ENCODE measurements at regions not wholly inside any gene's neighbourhood (a gene's known extent, or its start where the extent isn't known, plus 50 kb on each side); places are given as distances from the start of the nearest gene placed in this dataset.
"Not testable (repeated sequence)": the region's sequence is repeated elsewhere in the genome, so short reads cannot be mapped to it uniquely, and the experiment has no call there.

DNA sequence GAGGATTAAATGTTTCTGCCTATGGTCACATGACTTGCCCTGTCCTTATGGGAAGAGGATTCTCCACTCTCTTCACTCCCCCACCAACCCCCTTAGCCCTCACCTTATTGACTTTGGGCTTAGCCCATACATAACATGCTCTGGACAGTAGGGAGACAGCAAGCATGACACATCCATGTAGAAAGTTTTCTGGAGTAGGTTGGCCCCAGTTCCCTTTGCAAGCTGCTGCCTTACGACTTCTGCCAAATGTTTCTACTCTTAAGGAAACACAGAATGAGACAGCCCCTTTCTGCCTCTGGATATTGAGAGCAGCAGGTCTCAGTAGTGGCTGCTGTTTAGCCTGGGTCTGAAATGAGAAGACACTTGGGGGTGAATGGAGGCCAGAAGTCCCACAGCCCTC is 282.2 kb downstream of the MAP2K6 start:
- no peak overlapping the region for H3K27ac ChIP-seq (ENCODE audit: low read depth, low read length)
- no peak overlapping the region for H3K9ac ChIP-seq (ENCODE audit: low read length in 5 of 5)
- H3K4me1 ChIP-seq (ENCODE audit: control insufficient read depth in 5 of 5, insufficient read depth in 5 of 5, low read length in 5 of 5), result no peaks in the 10 kb centered on the region

DNA sequence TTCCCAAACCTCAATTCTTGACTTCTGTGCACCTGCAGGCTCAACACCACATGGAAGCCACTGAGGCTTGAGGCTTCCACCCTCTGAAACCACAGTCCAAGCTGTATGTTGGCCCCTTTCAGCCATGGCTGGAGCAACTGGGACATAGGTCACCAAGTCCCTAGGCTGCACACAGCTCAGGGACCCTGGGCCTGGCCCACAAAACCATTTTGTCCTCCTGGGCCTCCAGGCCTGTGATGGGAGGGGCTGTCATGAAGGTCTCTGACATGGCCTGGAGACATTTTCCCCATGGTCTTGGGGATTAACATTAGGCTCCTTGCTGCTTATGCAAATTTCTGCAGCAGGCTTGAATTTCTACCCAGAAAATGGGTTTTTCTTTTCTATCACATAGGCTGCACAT is 283.9 kb downstream of the MAP2K6 start:
- not testable (repeated sequence) for H3K27ac ChIP-seq (ENCODE audit: low read depth, low read length); H3K36me3 ChIP-seq (ENCODE audit: control insufficient read depth in 5 of 5, insufficient read depth in 5 of 5, low read length in 5 of 5); H3K4me1 ChIP-seq (ENCODE audit: control insufficient read depth in 5 of 5, insufficient read depth in 5 of 5, low read length in 5 of 5); H3K27me3 ChIP-seq (ENCODE audit: control insufficient read depth in 5 of 5, insufficient read depth in 4 of 5, low read length in 5 of 5); H3K9ac ChIP-seq (ENCODE audit: low read length in 5 of 5); H3K4me3 ChIP-seq (ENCODE audit: low read depth in 1 of 5, low read length in 5 of 5)
- H3K9me3 ChIP-seq (ENCODE audit: control insufficient read depth in 5 of 5, low read length in 5 of 5), result peaks cover 0 to 11% (median 3%) of the 10 kb centered on the region in 5 donors

More for the DNA sequence above, 282.2 kb downstream of the MAP2K6 start:
- Histone ChIP-seq H3K36me3 (ENCODE audit: control insufficient read depth in 5 of 5, insufficient read depth in 5 of 5, low read length in 5 of 5) (no peaks in the 10 kb centered on the region), H3K9me3 (ENCODE audit: control insufficient read depth in 5 of 5, low read length in 5 of 5) (peaks cover 0 to 11% (median 3%) of the 10 kb centered on the region in 5 donors), H3K4me3 (ENCODE audit: low read depth in 1 of 5, low read length in 5 of 5) (no peak overlapping the region), H3K27me3 (ENCODE audit: control insufficient read depth in 5 of 5, insufficient read depth in 4 of 5, low read length in 5 of 5) (no peaks in the 10 kb centered on the region)

- H3K9ac ChIP-seq (ENCODE audit: low read length in 5 of 5), result no peak overlapping the region
- H3K4me3 ChIP-seq (ENCODE audit: low read depth in 1 of 5, low read length in 5 of 5), result no peak overlapping the region
- H3K27me3 ChIP-seq (ENCODE audit: control insufficient read depth in 5 of 5, insufficient read depth in 4 of 5, low read length in 5 of 5), result no peaks in the 10 kb centered on the region
- no peak overlapping the region for H3K27ac ChIP-seq (ENCODE audit: low read depth, low read length)
- no peaks in the 10 kb centered on the region for H3K36me3 ChIP-seq (ENCODE audit: control insufficient read depth in 5 of 5, insufficient read depth in 5 of 5, low read length in 5 of 5)
- no peaks in the 10 kb centered on the region for H3K4me1 ChIP-seq (ENCODE audit: control insufficient read depth in 5 of 5, insufficient read depth in 5 of 5, low read length in 5 of 5)
- peaks cover 0 to 11% (median 3%) of the 10 kb centered on the region in 5 donors for H3K9me3 ChIP-seq (ENCODE audit: control insufficient read depth in 5 of 5, low read length in 5 of 5)
These were observed 287.6 kb downstream of the MAP2K6 start for GRCh38 chr17:69702078-69702477.

DNA sequence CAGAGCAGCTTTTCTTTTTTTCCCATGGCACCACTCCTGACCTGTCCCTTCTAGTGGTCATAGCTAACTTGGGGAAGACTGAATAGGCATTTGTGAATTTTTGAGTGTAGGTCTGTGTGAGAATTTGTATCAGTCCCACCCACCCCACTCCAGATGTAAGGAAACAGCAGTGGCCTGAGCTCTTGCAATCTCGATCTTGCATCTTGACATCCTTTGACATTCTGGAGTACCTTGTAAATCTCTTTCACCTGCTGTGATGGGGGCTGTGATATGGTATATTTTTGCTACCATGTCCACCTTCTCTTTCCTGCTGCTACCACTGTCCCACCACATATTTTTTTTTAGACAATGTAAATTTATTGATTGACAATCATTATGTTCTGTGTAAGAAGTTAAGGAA is 289.3 kb downstream of the MAP2K6 start:
- H3K4me1 ChIP-seq (ENCODE audit: control insufficient read depth in 5 of 5, insufficient read depth in 5 of 5, low read length in 5 of 5), result no peaks in the 10 kb centered on the region
- no peaks in the 10 kb centered on the region for H3K36me3 ChIP-seq (ENCODE audit: control insufficient read depth in 5 of 5, insufficient read depth in 5 of 5, low read length in 5 of 5)
- H3K9ac ChIP-seq (ENCODE audit: low read length in 5 of 5), result no peak overlapping the region
- H3K4me3 ChIP-seq (ENCODE audit: low read depth in 1 of 5, low read length in 5 of 5), result no peak overlapping the region
- no peak overlapping the region for H3K27ac ChIP-seq (ENCODE audit: low read depth, low read length)
- peaks cover 0 to 1% (median 0%) of the 10 kb centered on the region in 5 donors for H3K9me3 ChIP-seq (ENCODE audit: control insufficient read depth in 5 of 5, low read length in 5 of 5)
- H3K27me3 ChIP-seq (ENCODE audit: control insufficient read depth in 5 of 5, insufficient read depth in 4 of 5, low read length in 5 of 5), result no peaks in the 10 kb centered on the region

DNA sequence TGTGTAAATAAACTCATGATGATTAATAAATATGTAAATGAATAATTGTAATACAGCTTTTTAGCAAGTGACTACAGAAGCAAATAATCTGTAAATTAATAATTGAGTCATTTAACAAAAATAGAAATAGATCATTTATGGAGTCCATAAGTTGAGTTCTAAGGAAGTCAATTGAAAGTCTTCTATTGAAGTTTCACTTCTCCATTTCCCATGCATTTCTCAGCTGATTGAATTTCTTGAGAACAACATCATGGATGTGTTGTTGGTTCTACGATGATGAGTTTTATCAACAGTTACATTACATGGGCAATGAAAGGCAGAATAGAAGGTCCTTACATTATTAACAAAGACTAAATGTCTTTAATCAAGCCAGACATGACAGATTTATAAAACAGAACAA is 290.4 kb downstream of the MAP2K6 start:
- Histone ChIP-seq H3K9ac (ENCODE audit: low read length in 5 of 5) (no peak overlapping the region), H3K27me3 (ENCODE audit: control insufficient read depth in 5 of 5, insufficient read depth in 4 of 5, low read length in 5 of 5) (no peaks in the 10 kb centered on the region), H3K4me1 (ENCODE audit: control insufficient read depth in 5 of 5, insufficient read depth in 5 of 5, low read length in 5 of 5) (no peaks in the 10 kb centered on the region), H3K27ac (ENCODE audit: low read depth, low read length) (no peak overlapping the region), H3K4me3 (ENCODE audit: low read depth in 1 of 5, low read length in 5 of 5) (no peak overlapping the region), H3K9me3 (ENCODE audit: control insufficient read depth in 5 of 5, low read length in 5 of 5) (no peaks in the 10 kb centered on the region), H3K36me3 (ENCODE audit: control insufficient read depth in 5 of 5, insufficient read depth in 5 of 5, low read length in 5 of 5) (no peaks in the 10 kb centered on the region)

DNA sequence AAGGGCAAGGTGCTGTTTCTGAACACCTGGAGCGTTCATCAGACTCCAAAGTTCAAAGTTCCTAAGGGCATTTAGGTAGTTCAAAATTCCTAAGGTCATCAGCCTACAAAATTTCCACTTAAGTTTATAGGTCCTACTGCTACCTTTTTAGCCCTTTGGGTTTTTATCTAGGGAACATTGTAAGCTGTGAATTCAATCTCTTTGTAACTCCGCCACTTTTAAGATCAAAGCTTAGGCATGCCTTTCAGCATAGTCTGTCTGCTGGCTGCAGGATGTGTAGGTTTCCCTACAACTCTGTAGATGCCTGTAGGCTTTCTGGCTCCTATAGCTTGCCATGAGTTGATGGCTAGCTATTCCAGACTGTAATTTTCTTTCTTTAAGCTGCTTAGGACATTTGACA is 291.6 kb downstream of the MAP2K6 start:
- Histone ChIP-seq H3K27ac (ENCODE audit: low read depth, low read length) (no peak overlapping the region), H3K36me3 (ENCODE audit: control insufficient read depth in 5 of 5, insufficient read depth in 5 of 5, low read length in 5 of 5) (no peaks in the 10 kb centered on the region), H3K4me1 (ENCODE audit: control insufficient read depth in 5 of 5, insufficient read depth in 5 of 5, low read length in 5 of 5) (no peaks in the 10 kb centered on the region), H3K9ac (ENCODE audit: low read length in 5 of 5) (no peak overlapping the region), H3K27me3 (ENCODE audit: control insufficient read depth in 5 of 5, insufficient read depth in 4 of 5, low read length in 5 of 5) (no peaks in the 10 kb centered on the region), H3K9me3 (ENCODE audit: control insufficient read depth in 5 of 5, low read length in 5 of 5) (no peaks in the 10 kb centered on the region), H3K4me3 (ENCODE audit: low read depth in 1 of 5, low read length in 5 of 5) (no peak overlapping the region)

DNA sequence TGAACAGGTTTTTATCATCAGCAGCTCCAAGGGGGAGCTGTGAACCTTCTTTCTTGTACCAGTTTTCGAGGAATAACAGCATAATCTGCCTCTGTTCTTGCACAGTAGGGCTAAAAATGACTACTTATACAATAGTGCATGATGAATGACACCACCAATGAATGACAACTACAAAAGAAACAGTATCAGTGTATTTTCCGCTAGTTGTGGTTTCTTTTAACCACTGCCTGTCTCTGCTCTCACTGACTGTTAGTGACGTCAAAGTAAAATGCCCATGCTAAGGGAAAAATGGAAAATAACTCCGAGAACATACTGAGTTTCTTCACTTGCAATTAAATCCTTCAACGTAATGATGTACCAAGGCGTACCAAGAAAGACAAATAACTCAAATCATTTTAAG is 294.9 kb downstream of the MAP2K6 start:
- Histone ChIP-seq H3K4me3 (ENCODE audit: low read depth in 1 of 5, low read length in 5 of 5) (no peak overlapping the region), H3K9me3 (ENCODE audit: control insufficient read depth in 5 of 5, low read length in 5 of 5) (no peaks in the 10 kb centered on the region), H3K9ac (ENCODE audit: low read length in 5 of 5) (no peak overlapping the region), H3K27ac (ENCODE audit: low read depth, low read length) (no peak overlapping the region), H3K4me1 (ENCODE audit: control insufficient read depth in 5 of 5, insufficient read depth in 5 of 5, low read length in 5 of 5) (peaks cover 0 to 11% (median 5%) of the 10 kb centered on the region in 5 donors), H3K36me3 (ENCODE audit: control insufficient read depth in 5 of 5, insufficient read depth in 5 of 5, low read length in 5 of 5) (no peaks in the 10 kb centered on the region), H3K27me3 (ENCODE audit: control insufficient read depth in 5 of 5, insufficient read depth in 4 of 5, low read length in 5 of 5) (no peaks in the 10 kb centered on the region)

- Histone ChIP-seq H3K27ac (ENCODE audit: low read depth, low read length) (no peak overlapping the region), H3K9ac (ENCODE audit: low read length in 5 of 5) (no peak overlapping the region)
These were observed 296.4 kb downstream of the MAP2K6 start for GRCh38 chr17:69710926-69711325.

DNA sequence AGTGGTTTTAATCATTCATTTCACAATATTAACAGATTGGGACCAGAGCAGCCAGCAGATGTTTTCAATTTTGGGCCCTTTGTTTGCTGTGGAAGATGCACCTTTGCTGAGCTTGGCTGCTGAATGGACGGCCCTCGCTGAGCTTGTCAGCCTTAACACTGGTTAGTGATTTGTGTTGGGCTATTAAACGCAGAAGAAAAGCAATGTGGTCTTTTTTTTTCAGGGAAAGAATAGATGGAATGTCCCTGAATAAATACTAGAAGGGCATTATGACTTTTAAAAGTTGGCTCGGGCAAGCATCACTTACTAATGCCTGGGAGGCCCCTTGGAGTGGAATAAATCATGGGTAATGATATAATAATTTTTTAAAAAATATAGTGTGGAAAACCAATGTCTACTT is 297.0 kb downstream of the MAP2K6 start:
- Histone ChIP-seq H3K4me1 (ENCODE audit: control insufficient read depth in 5 of 5, insufficient read depth in 5 of 5, low read length in 5 of 5) (peaks cover 0 to 11% (median 5%) of the 10 kb centered on the region in 5 donors), H3K36me3 (ENCODE audit: control insufficient read depth in 5 of 5, insufficient read depth in 5 of 5, low read length in 5 of 5) (no peaks in the 10 kb centered on the region), H3K9ac (ENCODE audit: low read length in 5 of 5) (no peak overlapping the region), H3K27me3 (ENCODE audit: control insufficient read depth in 5 of 5, insufficient read depth in 4 of 5, low read length in 5 of 5) (no peaks in the 10 kb centered on the region), H3K9me3 (ENCODE audit: control insufficient read depth in 5 of 5, low read length in 5 of 5) (no peaks in the 10 kb centered on the region), H3K27ac (ENCODE audit: low read depth, low read length) (no peak overlapping the region), H3K4me3 (ENCODE audit: low read depth in 1 of 5, low read length in 5 of 5) (no peak overlapping the region)

More at GRCh38 chr17:69710926-69711325, 296.4 kb downstream of the MAP2K6 start:
- H3K9me3 ChIP-seq (ENCODE audit: control insufficient read depth in 5 of 5, low read length in 5 of 5), result no peaks in the 10 kb centered on the region
- H3K27me3 ChIP-seq (ENCODE audit: control insufficient read depth in 5 of 5, insufficient read depth in 4 of 5, low read length in 5 of 5), result no peaks in the 10 kb centered on the region
- H3K36me3 ChIP-seq (ENCODE audit: control insufficient read depth in 5 of 5, insufficient read depth in 5 of 5, low read length in 5 of 5), result no peaks in the 10 kb centered on the region
- no peak overlapping the region for H3K4me3 ChIP-seq (ENCODE audit: low read depth in 1 of 5, low read length in 5 of 5)
- peaks cover 0 to 11% (median 5%) of the 10 kb centered on the region in 5 donors for H3K4me1 ChIP-seq (ENCODE audit: control insufficient read depth in 5 of 5, insufficient read depth in 5 of 5, low read length in 5 of 5)

DNA sequence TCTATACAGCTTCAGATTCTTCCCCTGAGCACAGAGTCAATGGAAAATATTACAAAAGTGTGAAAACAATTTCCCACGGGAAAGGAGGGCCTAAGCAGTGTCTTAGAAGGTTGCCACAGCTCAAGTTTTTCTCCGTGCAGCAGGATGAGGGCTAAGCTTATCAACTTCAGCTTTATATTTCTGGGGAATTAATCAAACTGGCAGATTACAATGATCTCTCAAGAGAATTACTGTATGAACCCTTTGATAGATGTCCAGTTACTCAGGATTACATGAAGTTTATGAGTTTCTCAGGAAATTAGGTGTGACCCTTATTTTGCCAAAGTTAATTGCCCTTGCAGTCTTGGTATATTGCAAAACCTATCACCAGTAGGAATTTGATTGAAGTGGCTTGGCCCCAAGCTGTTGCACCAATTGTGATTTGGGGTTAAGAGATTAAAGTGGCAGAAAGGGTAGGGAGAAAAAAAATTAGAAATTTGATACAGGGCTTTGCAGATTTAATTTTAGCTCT is 298.4 kb downstream of the MAP2K6 start:
- Histone ChIP-seq H3K27me3 (ENCODE audit: control insufficient read depth in 5 of 5, insufficient read depth in 4 of 5, low read length in 5 of 5) (no peaks in the 10 kb centered on the region), H3K4me3 (ENCODE audit: low read depth in 1 of 5, low read length in 5 of 5) (no peak overlapping the region), H3K36me3 (ENCODE audit: control insufficient read depth in 5 of 5, insufficient read depth in 5 of 5, low read length in 5 of 5) (no peaks in the 10 kb centered on the region), H3K27ac (ENCODE audit: low read depth, low read length) (no peak overlapping the region), H3K4me1 (ENCODE audit: control insufficient read depth in 5 of 5, insufficient read depth in 5 of 5, low read length in 5 of 5) (peaks cover 0 to 11% (median 5%) of the 10 kb centered on the region in 5 donors), H3K9ac (ENCODE audit: low read length in 5 of 5) (no peak overlapping the region), H3K9me3 (ENCODE audit: control insufficient read depth in 5 of 5, low read length in 5 of 5) (no peaks in the 10 kb centered on the region)

- no peaks in the 10 kb centered on the region for H3K36me3 ChIP-seq (ENCODE audit: control insufficient read depth in 5 of 5, insufficient read depth in 5 of 5, low read length in 5 of 5)
- H3K4me3 ChIP-seq (ENCODE audit: low read depth in 1 of 5, low read length in 5 of 5), result no peak overlapping the region
- H3K4me1 ChIP-seq (ENCODE audit: control insufficient read depth in 5 of 5, insufficient read depth in 5 of 5, low read length in 5 of 5), result peaks cover 0 to 11% (median 5%) of the 10 kb centered on the region in 5 donors
- H3K27ac ChIP-seq (ENCODE audit: low read depth, low read length), result no peak overlapping the region
- no peaks in the 10 kb centered on the region for H3K9me3 ChIP-seq (ENCODE audit: control insufficient read depth in 5 of 5, low read length in 5 of 5)
- no peak overlapping the region for H3K9ac ChIP-seq (ENCODE audit: low read length in 5 of 5)
- no peaks in the 10 kb centered on the region for H3K27me3 ChIP-seq (ENCODE audit: control insufficient read depth in 5 of 5, insufficient read depth in 4 of 5, low read length in 5 of 5)
These were observed 299.3 kb downstream of the MAP2K6 start for GRCh38 chr17:69713815-69714214.

Data from subcutaneous abdominal adipose tissue (tissue), 5 donors.